ENCODE measurements at regions not wholly inside any gene's neighbourhood (a gene's known extent, or its start where the extent isn't known, plus 50 kb on each side); places are given as distances from the start of the nearest gene placed in this dataset.

DNA sequence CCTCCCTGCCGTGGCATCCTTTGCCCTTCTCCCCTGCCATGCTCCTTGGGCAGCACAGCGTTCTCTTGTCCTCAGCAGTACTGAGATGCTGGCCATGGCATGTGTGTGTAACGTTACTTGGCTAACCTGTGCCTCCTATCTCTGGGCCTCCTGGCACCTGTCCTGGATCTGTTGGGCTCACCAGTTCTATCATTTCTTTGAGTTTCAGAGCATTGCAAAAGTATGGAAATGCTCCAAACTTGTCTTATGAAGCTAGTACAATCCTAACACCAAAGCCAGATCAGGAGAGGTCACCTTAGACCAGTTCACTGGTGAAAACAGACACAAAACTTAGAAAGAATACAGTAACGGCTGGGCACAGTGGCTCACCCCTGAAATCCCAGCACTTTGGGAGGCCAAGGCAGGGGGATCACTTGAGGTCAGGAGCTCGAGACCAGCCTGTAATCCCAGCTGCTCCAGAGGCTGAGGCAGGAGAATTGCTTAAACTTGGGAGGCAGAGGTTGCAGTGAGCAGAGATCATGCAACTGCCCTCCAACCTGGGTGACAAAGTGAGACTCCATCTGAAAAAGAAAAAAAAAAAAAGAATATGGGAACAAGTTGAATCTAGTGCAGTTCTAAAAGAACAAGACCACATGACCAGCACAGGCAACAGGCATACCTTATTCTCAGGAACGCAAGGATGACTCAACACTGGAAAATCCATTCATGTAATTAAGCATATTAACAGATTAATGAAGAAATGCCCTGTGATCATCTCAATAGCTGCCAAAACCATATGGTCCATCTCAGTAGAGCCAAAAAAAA, 62.4 kb upstream of the TRPM1 start:
- Histone ChIP-seq H3K27me3 (no peaks in the 10 kb centered on the region), H3K9me3 (no peaks in the 10 kb centered on the region), H3K4me3 (no peak overlapping the region), H3K4me1 (no peaks in the 10 kb centered on the region), H3K36me3 (no peaks in the 10 kb centered on the region), H3K27ac (no peak overlapping the region)
- intact Hi-C loops (cut with DNase I; ENCODE audit: low total_unique reads), result no loop called here
- TF ChIP-seq EP300 (IDR thresholded peaks at IDR 0.05; ENCODE audit: low read depth) (no peak), POLR2AphosphoS5 (IDR thresholded peaks at IDR 0.05) (no peak), POLR2A (IDR thresholded peaks at IDR 0.05) (no peak)
- TF ChIP-seq, protein P1, sequence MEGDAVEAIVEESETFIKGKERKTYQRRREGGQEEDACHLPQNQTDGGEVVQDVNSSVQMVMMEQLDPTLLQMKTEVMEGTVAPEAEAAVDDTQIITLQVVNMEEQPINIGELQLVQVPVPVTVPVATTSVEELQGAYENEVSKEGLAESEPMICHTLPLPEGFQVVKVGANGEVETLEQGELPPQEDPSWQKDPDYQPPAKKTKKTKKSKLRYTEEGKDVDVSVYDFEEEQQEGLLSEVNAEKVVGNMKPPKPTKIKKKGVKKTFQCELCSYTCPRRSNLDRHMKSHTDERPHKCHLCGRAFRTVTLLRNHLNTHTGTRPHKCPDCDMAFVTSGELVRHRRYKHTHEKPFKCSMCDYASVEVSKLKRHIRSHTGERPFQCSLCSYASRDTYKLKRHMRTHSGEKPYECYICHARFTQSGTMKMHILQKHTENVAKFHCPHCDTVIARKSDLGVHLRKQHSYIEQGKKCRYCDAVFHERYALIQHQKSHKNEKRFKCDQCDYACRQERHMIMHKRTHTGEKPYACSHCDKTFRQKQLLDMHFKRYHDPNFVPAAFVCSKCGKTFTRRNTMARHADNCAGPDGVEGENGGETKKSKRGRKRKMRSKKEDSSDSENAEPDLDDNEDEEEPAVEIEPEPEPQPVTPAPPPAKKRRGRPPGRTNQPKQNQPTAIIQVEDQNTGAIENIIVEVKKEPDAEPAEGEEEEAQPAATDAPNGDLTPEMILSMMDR (IDR thresholded peaks at IDR 0.05), result no peak
- no peak for DNase-seq
- in situ Hi-C loops (cut with MboI; ENCODE audit: low pct_ligation_motif_present in 1 of 4, low pct_unique_long_range_greater_than_20kb in 1 of 4, low sequenced_read_pairs in 3 of 4), result no loop called here
- WGBS, 2 donors (ENCODE audit: low coverage in 1 of 2), result 0 to 84% methylated on average over 1 to 6 of the region's 6 CpGs

- WGBS, 2 donors (ENCODE audit: low coverage in 1 of 2), result 100% methylated on average over 1 of the region's 1 CpG; no CpG with 5 or more reads in 1 of the 2 donors
- TF ChIP-seq POLR2AphosphoS5 (IDR thresholded peaks at IDR 0.05) (no peak), EP300 (IDR thresholded peaks at IDR 0.05; ENCODE audit: low read depth) (no peak), POLR2A (IDR thresholded peaks at IDR 0.05) (no peak)
- TF ChIP-seq, protein P1 (IDR thresholded peaks at IDR 0.05), result no peak
Observed at GRCh38 chr15:31164573-31164912, 63.0 kb upstream of the TRPM1 start.

DNA sequence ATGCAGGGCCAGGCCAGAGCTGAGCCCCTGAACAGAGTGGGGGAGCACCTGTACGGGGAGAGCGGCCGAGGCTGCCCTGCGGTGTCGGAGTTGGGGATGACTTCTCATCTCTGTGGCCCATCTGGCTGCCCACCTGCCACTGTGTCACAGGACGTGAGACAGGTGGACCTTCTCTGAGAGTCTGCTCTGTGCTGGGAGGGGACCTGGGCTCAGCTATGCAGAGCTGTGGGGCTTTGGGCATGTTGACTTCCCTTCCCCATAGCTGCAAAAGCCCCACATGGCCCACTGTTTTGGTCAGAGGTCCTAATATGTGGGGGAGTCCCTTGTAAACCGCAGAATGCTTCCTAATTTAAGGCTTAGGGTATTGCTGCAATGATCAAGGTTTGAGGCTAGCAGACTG, 68.0 kb upstream of the TRPM1 start:
- in situ Hi-C loops (cut with MboI; ENCODE audit: low pct_ligation_motif_present in 1 of 4, low pct_unique_long_range_greater_than_20kb in 1 of 4, low sequenced_read_pairs in 3 of 4), result no loop called here
- no peaks in the 10 kb centered on the region for H3K4me1 ChIP-seq
- TF ChIP-seq EP300 (IDR thresholded peaks at IDR 0.05; ENCODE audit: low read depth), result no peak
- TF ChIP-seq POLR2A (IDR thresholded peaks at IDR 0.05), result no peak
- no peak for TF ChIP-seq POLR2AphosphoS5 (IDR thresholded peaks at IDR 0.05)
- TF ChIP-seq, protein P1 (IDR thresholded peaks at IDR 0.05), result no peak
- intact Hi-C loops (cut with DNase I; ENCODE audit: low total_unique reads), result no loop called here
- H3K9me3 ChIP-seq, result no peaks in the 10 kb centered on the region
- no peak for DNase-seq
- H3K27ac ChIP-seq, result no peak overlapping the region
- 89% methylated on average over 7 of the region's 7 CpGs; no CpG with 5 or more reads in 1 of the 2 donors for WGBS, 2 donors (ENCODE audit: low coverage in 1 of 2)
- no peaks in the 10 kb centered on the region for H3K27me3 ChIP-seq
- no peaks in the 10 kb centered on the region for H3K36me3 ChIP-seq
- no peak overlapping the region for H3K4me3 ChIP-seq

More at GRCh38 chr15:31164573-31164912, 63.0 kb upstream of the TRPM1 start:
- Histone ChIP-seq H3K27ac (no peak overlapping the region), H3K27me3 (no peaks in the 10 kb centered on the region), H3K4me3 (no peak overlapping the region), H3K36me3 (no peaks in the 10 kb centered on the region), H3K4me1 (no peaks in the 10 kb centered on the region), H3K9me3 (no peaks in the 10 kb centered on the region)
- intact Hi-C loops (cut with DNase I; ENCODE audit: low total_unique reads), result no loop called here
- in situ Hi-C loops (cut with MboI; ENCODE audit: low pct_ligation_motif_present in 1 of 4, low pct_unique_long_range_greater_than_20kb in 1 of 4, low sequenced_read_pairs in 3 of 4), result no loop called here
- no peak for DNase-seq

GRCh38 chr15:31171731-31172130, 70.2 kb upstream of the TRPM1 start:
- Histone ChIP-seq H3K27ac (no peak overlapping the region), H3K4me1 (no peaks in the 10 kb centered on the region), H3K27me3 (no peaks in the 10 kb centered on the region), H3K4me3 (no peak overlapping the region), H3K36me3 (no peaks in the 10 kb centered on the region), H3K9me3 (no peaks in the 10 kb centered on the region)
- DNase-seq, result no peak
- intact Hi-C loops (cut with DNase I; ENCODE audit: low total_unique reads) (no loop called here), in situ Hi-C loops (cut with MboI; ENCODE audit: low pct_ligation_motif_present in 1 of 4, low pct_unique_long_range_greater_than_20kb in 1 of 4, low sequenced_read_pairs in 3 of 4) (no loop called here)
- WGBS, 2 donors (ENCODE audit: low coverage in 1 of 2), result 88% methylated on average over 8 of the region's 8 CpGs; no CpG with 5 or more reads in 1 of the 2 donors
- TF ChIP-seq POLR2AphosphoS5 (IDR thresholded peaks at IDR 0.05) (no peak), POLR2A (IDR thresholded peaks at IDR 0.05) (no peak), EP300 (IDR thresholded peaks at IDR 0.05; ENCODE audit: low read depth) (no peak)
- TF ChIP-seq, protein P1 (IDR thresholded peaks at IDR 0.05), result no peak

All from transverse colon (tissue), 4 donors.